Middle frontal gyrus (tissue), 1 donor: ENCODE measurements at regions not wholly inside any gene's neighbourhood (a gene's known extent, or its start where the extent isn't known, plus 50 kb on each side); places are given as distances from the start of the nearest gene placed in this dataset.

Experiments
- DNase-seq: peaks from one replicate; pipeline ENCODE4 v3.0.0-alpha.2; 2015; ENCODE audit warnings: low spot score; ENCODE audit errors: extremely low spot score

DNA sequence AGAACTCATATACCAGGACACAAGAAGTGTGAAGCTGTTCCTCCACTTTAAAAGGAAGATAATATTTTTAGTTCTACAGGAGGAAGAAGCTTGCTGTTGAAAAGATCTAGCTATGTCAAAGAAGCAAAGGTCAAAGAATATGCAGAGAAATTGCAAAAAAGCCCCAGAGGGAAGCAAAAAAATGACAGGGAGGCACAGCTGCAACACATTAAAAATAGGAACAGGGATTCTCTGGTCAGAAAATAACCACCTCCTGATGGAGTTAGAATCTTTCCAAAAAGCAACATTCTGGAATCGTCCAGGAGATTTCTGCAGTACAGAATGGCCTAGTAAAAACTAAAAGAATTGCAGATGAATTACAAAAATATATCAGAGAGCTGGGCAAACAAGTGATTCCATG, 238.9 kb upstream of the PRMT6 start:
- DNase-seq, result no peak

GRCh38 chr1:106831511-106831910, 225.0 kb upstream of the PRMT6 start:
- DNase-seq, result peak; percentile 42

GRCh38 chr1:106836708-106837107, 219.8 kb upstream of the PRMT6 start:
- DNase-seq, result no peak

- no peak for DNase-seq
Observed at GRCh38 chr1:106843518-106843917, 213.0 kb upstream of the PRMT6 start.

DNA sequence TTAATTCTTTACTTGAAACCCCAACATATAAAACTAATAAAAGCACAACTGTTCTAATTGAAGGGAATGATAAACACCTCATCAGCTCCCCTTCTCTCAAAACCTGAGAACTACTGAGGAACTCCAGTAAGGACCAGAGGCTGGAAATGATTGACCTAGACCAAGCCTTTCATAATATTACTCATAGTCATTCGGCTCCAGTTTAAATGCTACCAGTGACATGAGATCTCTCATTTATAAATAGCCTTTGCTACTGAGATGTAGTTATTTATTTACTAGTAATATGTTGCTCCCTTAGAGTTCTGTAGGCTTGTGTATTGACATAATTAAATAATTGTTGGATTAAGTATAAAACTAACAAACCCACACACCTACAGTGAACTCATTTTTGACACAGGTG, 209.8 kb upstream of the PRMT6 start:
- DNase-seq, result no peak

DNA sequence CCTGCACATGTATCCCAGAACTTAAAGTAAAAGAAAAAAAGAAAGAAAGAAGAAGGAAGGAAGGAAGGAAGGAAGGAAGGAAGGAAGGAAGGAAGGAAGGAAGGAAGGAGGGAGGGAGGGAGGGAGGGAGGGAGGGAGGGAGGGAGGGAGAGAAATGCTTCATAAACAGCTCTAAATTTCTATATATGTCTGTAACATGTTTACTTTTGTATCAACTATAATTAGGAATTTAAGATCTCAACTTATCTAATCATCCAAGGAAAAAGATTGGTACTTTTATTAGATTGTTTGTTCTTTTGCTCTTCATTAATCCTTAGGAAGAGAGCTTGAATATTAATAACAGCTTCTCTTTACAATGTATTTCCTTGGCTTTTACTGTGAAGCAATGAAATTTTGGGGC, 195.4 kb upstream of the PRMT6 start:
- DNase-seq, result no peak

- DNase-seq, result no peak
Observed at GRCh38 chr1:106868828-106869227, 187.6 kb upstream of the PRMT6 start.

DNA sequence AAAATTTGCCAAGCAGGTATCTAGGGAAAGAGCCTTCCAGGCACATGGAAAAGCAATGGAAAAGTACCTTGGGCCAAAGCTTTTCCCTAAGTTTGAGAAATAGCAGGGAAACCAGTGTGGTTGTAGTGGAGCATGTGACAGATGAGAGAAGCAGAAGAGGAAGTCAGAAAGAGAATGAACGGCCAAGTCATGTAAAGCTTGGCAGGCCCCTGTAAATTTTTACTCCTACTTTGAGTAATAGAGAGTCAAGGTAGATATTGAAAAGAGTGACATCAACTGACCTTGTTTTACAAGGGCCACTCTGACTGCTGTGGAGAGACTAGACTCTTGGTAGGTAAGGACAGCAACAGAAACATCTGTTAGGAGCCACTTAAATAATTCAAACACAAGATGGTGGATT, 180.9 kb upstream of the PRMT6 start:
- DNase-seq, result no peak

GRCh38 chr1:106876384-106876783, 180.1 kb upstream of the PRMT6 start:
- no peak for DNase-seq

DNA sequence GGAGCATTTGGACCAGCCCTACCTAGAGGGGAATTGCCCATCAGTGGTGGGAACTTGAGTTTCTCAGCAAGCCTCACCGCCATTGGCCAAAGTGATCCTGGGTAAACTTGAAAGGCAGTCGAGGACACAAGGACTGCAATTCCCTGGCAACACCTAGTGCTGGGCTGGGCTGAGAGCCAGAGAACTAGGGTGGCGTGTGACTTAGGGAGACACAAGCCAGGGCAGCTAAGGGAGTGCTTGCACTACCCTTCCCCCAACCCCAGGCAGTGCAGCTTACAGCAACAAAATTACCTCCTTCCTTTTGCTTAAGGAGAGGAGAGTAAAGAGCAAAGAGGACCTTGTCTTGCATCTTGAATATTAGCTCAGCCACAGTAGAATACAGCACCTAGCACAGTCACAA, 176.9 kb upstream of the PRMT6 start:
- DNase-seq, result no peak

- DNase-seq, result no peak
Observed at GRCh38 chr1:106880226-106880625, 176.2 kb upstream of the PRMT6 start.

DNA sequence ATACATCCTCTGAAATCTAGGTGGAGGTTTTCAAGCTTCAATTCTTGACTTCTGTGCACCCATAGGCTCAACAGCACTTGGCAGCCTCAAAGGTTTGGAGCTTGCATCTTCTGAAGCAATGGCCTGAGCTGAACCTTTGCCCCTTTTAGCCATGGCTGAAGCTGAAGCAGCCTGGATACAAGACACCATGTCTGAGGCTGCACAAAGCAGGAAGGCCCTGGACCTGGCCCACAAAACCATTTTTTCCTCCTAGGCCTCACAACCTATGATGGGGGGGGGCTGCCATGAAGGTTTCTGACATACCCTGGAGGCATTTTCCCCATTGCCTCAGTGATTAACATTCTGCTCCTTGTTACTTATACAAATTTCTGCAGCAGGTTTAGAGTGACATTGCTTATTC, 173.3 kb upstream of the PRMT6 start:
- DNase-seq, result no peak

DNA sequence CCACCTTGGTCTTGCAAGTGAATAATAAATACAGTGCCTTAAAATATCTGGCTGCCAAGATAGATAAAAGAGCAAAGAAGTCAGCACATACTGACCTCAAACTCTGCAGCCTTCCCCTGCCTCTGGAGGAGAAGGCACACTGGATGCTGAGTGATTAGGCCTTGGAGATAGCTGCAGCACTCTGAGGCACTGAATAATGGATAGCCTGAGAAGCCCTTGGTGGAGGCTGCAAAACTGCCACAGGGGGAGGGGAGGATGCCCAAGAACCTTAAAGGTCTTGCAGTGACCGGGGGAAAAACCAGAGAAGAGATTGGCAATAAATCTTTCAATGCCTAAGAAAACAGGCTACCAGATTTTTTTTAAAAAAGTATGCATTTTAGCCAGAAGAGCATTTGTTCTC, 167.4 kb upstream of the PRMT6 start:
- DNase-seq, result no peak

DNA sequence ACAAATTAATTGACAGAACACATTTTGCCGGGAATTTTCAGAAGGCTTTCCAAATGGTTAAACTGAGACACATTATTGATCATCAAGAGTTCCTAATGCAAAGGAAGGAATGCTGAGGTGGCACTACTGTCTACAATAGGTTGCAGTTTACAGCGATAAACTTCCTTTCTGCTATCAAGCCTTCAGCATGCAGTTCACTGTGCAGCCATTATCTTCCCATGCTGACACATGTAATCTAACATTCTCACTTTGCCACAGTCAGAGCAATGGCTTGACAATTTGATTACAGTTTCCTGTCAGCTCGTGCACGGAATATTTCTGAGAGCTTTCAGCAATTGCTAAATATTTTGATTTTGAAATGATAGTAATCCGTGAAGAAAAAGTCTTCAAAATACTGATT, 166.9 kb upstream of the PRMT6 start:
- no peak for DNase-seq

GRCh38 chr1:106897976-106898375, 158.5 kb upstream of the PRMT6 start:
- DNase-seq, result no peak

DNA sequence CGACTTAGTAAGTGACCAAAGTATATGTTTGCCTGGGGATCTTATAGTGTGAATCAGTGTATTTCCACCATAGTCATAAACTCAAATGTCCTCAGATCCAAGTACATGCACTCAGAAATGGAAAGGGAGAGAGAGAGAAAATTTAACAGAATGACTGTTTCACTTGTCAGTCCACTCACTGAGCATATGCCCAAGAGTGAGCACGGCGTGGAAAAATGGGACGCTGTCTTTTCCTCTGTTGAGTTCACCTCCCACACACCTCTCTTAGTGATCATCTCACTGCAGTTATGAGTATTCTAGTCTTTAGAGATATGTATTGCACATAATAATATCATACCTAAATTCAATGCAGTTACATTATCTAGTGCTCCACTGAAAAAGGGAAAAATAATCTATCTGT, 156.8 kb upstream of the PRMT6 start:
- DNase-seq, result peak; percentile 8

DNA sequence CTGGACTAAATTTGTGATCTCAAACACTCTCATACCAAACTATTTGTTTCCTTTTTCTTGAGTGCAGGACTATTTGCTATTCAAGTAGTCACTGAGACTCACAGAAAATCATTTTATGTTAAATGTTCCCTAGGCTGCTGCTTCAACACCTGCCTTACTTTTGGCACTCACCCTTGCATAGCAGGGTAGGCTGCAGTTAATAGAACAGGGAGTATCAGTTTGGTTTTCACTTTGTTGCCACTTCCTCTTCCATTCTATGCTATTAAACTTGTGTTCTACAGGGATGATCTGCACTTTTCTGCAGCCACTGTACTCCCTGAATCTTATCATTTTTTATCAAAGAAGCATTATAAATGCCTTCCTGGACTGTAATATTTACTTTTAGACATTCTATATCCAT, 148.7 kb upstream of the PRMT6 start:
- no peak for DNase-seq

- DNase-seq, result no peak
Observed at GRCh38 chr1:106908689-106909088, 147.8 kb upstream of the PRMT6 start.

- no peak for DNase-seq
Observed at GRCh38 chr1:106910798-106911197, 145.7 kb upstream of the PRMT6 start.

DNA sequence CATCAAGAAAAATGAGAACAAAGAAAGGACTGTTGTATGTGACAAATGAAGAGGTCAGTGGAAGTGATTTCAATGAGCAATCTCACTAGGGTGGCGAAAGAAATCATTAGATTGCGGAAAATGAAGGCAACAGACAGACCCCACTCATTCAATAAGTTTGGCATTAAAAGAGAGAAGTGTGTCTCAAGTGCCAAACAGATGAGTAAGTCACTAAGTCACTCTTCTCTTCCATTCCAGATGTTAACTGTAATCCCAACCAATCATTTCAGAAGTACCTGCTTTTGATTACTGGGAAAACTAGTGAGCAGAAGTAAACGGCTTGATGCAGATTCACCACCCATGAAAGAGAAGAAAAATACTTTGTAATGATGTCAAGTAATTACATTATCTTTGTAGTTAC, 144.3 kb upstream of the PRMT6 start:
- DNase-seq, result no peak

- DNase-seq, result no peak
Observed at GRCh38 chr1:106921186-106921585, 135.3 kb upstream of the PRMT6 start.

DNA sequence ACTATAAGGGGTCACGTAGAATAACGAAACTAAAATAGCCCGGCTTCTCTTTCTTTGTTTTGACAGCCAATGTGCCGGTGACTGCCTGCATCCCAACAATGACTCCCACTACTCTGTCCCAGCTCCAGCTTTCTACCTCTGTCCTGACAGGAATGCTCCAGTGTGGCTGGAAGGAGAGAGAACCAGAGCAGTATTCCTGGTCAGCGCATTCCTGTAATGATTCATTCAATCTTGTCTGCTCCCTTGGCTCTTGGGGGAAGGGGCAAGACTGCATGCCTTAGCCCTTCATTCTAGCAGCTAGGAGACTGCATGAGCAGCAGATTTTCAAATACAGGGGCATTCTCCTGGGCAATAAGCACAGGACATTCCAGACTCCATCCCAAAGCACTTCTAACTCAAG, 132.1 kb upstream of the PRMT6 start:
- no peak for DNase-seq

- no peak for DNase-seq
Observed at GRCh38 chr1:106925750-106926149, 130.7 kb upstream of the PRMT6 start.

DNA sequence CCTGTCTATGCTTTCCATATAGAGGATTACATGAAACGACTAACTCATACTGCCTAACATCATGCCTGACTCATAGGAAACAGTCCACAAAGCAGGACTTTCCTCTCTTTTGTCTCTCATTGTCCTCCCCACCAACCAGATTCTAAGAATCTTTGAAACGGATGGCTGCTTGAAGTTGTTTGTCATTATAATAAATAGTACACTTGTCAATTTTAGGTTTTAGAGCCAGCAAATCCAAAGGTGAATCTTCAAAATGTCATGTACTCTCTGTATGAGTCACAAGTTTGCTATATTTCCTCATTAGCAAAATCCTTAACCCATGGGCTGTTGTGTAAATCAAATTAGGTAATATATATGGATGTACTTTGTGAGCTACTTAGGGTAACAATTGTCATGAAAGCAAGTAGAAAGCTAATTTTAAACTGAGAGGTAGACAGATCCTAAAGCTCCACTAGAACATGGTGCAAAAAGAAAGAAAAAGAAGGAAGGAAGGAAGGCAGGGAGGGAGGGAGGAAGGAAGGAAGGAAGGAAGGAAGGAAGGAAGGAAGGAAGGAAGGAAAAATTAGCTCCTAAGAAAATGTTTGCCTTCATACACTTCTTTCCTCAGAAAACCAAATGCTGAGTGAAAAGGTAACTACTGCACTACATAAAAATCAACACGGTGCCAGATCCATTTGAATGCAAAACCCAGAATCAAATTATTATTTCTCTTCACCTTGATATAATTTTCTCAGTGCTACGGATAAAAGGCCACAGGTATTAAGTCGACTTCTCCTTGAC, 129.5 kb upstream of the PRMT6 start:
- DNase-seq, result no peak
